Naive thymus-derived CD4-positive, alpha-beta T cell (primary cell): ENCODE measurements at regions not wholly inside any gene's neighbourhood (a gene's known extent, or its start where the extent isn't known, plus 50 kb on each side); places are given as distances from the start of the nearest gene placed in this dataset.

Source experiments
- ATAC-seq: fragments of 150-1000 bp; cut with Tn5 transposase; 2 replicates; pipeline ENCODE4 v1.10.0; 2021; ENCODE audit warnings: mild to moderate bottlenecking, moderate library complexity
- CTCF ChIA-PET: fragments of 350-600 bp; sonication (Branson Sonifier 250); formaldehyde crosslinking; loops from one replicate; lab custom pipeline; 2021; ENCODE audit warnings: antibody characterized with exemption; lab: Charles Lee
- POLR2A ChIA-PET: fragments of 350-600 bp; sonication (Branson Sonifier 250); formaldehyde crosslinking; loops from one replicate; lab custom pipeline; 2021; ENCODE audit warnings: antibody characterized with exemption, inconsistent platforms; lab: Charles Lee
- DNase-seq, 9 donors: peaks; one replicate each; pipeline versions ENCODE4 v3.0.0 to v3.0.0-alpha.2; 2020 to 2022; ENCODE audit warnings: mixed read lengths in 1 of 9
- H3K27ac ChIP-seq: one replicate; pipeline ENCODE4 v1.7.0; 2013; ENCODE audit warnings: mild to moderate bottlenecking, low read depth, low read length, moderate library complexity
- H3K27me3 ChIP-seq, 2 donors: one replicate each; pipeline ENCODE4 v1.7.0; 2013; ENCODE audit warnings: low read length in 2 of 2, mild to moderate bottlenecking in 2 of 2, moderate library complexity in 2 of 2; ENCODE audit not compliant: control insufficient read depth in 2 of 2, insufficient read depth in 2 of 2
- H3K36me3 ChIP-seq, 3 experiments: 1 replicate in 2 of 3; 2 replicates in 1 of 3; pipeline ENCODE4 v1.7.0; 2013; ENCODE audit warnings: low read length in 3 of 3, mild to moderate bottlenecking in 3 of 3, moderate library complexity in 1 of 3; ENCODE audit not compliant: insufficient read depth in 3 of 3, control insufficient read depth in 2 of 3
- H3K4me1 ChIP-seq, 2 donors: one replicate each; pipeline ENCODE4 v1.7.0; 2013; ENCODE audit warnings: low read length in 2 of 2, mild to moderate bottlenecking in 2 of 2, moderate library complexity in 1 of 2; ENCODE audit not compliant: control insufficient read depth in 2 of 2, insufficient read depth in 2 of 2
- H3K4me3 ChIP-seq: 2 replicates; pipeline ENCODE4 v1.7.0; 2013; ENCODE audit warnings: mild to moderate bottlenecking, low read length
- H3K9me3 ChIP-seq, 3 experiments: 1 replicate in 2 of 3; 2 replicates in 1 of 3; pipeline ENCODE4 v1.7.0; 2013; ENCODE audit warnings: low read length in 3 of 3; ENCODE audit not compliant: control insufficient read depth in 2 of 3
- H3K27ac Mint-ChIP-seq, 9 donors: one replicate each; pipeline ENCODE4 v1.8.0; 2020 to 2022; ENCODE audit warnings: mixed read lengths in 9 of 9, mild to moderate bottlenecking in 8 of 9, moderate library complexity in 5 of 9, inconsistent platforms in 2 of 9
- H3K27me3 Mint-ChIP-seq, 5 donors: one replicate each; pipeline ENCODE4 v1.8.0; 2021 to 2022; ENCODE audit warnings: mixed read lengths in 5 of 5, mild to moderate bottlenecking in 1 of 5
- H3K36me3 Mint-ChIP-seq, 5 donors: one replicate each; pipeline ENCODE4 v1.8.0; 2020 to 2022; ENCODE audit warnings: mixed read lengths in 5 of 5, mild to moderate bottlenecking in 3 of 5, inconsistent platforms in 1 of 5
- H3K4me1 Mint-ChIP-seq, 7 donors: one replicate each; pipeline ENCODE4 v1.8.0; 2020 to 2022; ENCODE audit warnings: mixed read lengths in 7 of 7, mild to moderate bottlenecking in 3 of 7, inconsistent platforms in 1 of 7
- H3K4me3 Mint-ChIP-seq, 10 donors: one replicate each; pipeline ENCODE4 v1.8.0; 2020 to 2022; ENCODE audit warnings: mild to moderate bottlenecking in 10 of 10, mixed read lengths in 10 of 10, moderate library complexity in 6 of 10, inconsistent platforms in 2 of 10
- H3K9me3 Mint-ChIP-seq, 11 donors: one replicate each; pipeline ENCODE4 v1.8.0; 2020 to 2022; ENCODE audit warnings: mixed read lengths in 11 of 11, mild to moderate bottlenecking in 4 of 11, inconsistent platforms in 1 of 11, moderate library complexity in 1 of 11
- intact Hi-C, 2 donors: fragments of 100-400 bp; cut with micrococcal nuclease; formaldehyde crosslinking; loops; one replicate each; pipeline ENCODE4 v1.15.1; 2023

DNA sequence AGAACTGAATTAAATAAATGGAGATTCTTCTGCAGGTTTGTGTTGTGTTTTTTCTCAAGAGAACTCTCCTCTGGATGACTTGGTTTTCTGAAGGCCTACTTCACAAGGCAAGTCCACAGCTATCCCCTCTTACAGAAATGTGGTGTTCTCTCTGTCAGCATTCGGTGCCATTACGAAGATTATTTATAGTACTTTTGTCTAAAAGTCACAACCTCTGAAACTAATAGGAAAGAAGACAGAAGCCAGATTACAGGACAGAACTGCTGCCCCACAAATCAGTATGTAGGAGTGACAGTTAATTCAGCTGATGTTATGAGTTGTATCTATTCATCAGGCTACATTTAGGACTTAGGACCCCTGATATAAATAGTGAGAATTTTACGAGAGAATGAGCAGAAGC is 413.5 kb downstream of the TMX3 start:
- H3K27me3 Mint-ChIP-seq: no peaks in the 10 kb centered on the region

DNA sequence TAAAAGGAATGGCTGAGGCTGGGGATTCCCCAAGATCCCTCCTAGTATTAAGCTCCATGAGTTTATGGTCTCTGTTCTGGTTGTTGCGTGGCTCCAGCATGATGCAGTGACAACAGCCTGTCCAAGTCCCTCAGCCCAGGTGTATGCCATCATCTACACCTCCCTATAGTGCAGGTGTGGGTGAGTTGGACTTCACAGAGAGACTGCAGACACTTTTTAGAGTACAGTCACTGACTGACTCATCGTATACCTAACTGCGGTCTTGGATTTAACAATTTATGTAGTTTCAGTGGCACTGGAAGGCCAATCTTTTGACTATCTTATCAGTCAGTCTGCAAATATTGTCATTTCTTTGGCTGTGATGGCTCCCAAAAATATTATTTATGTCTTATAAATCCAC is 415.0 kb downstream of the TMX3 start:
- CTCF ChIA-PET: no interaction called here
- no peaks in the 10 kb centered on the region for H3K9me3 ChIP-seq
- Mint-ChIP-seq H3K4me3 (no peak overlapping the region), H3K36me3 (no peaks in the 10 kb centered on the region), H3K27ac (no peak overlapping the region), H3K27me3 (no peaks in the 10 kb centered on the region), H3K9me3 (peaks cover 0 to 2% (median 0%) of the 10 kb centered on the region in 11 donors), H3K4me1 (no peaks in the 10 kb centered on the region)
- intact Hi-C loops: no loop called here
- no peak overlapping the region for H3K4me3 ChIP-seq
- no peaks in the 10 kb centered on the region for H3K27me3 ChIP-seq
- no peak for ATAC-seq
- DNase-seq: no peak
- POLR2A ChIA-PET: no interaction called here
- H3K27ac ChIP-seq: no peak overlapping the region
- no peaks in the 10 kb centered on the region for H3K4me1 ChIP-seq
- H3K36me3 ChIP-seq: no peaks in the 10 kb centered on the region

More for the DNA sequence above, 413.5 kb downstream of the TMX3 start:
- POLR2A ChIA-PET: no interaction called here
- Mint-ChIP-seq H3K27ac (no peak overlapping the region), H3K4me3 (no peak overlapping the region), H3K4me1 (no peaks in the 10 kb centered on the region), H3K9me3 (no peaks in the 10 kb centered on the region), H3K36me3 (no peaks in the 10 kb centered on the region)
- DNase-seq (no peak), ATAC-seq (no peak)
- Histone ChIP-seq H3K4me1 (no peaks in the 10 kb centered on the region), H3K36me3 (no peaks in the 10 kb centered on the region), H3K27me3 (no peaks in the 10 kb centered on the region), H3K9me3 (no peaks in the 10 kb centered on the region), H3K27ac (no peak overlapping the region), H3K4me3 (no peak overlapping the region)
- CTCF ChIA-PET: no interaction called here
- intact Hi-C loops: no loop called here

DNA sequence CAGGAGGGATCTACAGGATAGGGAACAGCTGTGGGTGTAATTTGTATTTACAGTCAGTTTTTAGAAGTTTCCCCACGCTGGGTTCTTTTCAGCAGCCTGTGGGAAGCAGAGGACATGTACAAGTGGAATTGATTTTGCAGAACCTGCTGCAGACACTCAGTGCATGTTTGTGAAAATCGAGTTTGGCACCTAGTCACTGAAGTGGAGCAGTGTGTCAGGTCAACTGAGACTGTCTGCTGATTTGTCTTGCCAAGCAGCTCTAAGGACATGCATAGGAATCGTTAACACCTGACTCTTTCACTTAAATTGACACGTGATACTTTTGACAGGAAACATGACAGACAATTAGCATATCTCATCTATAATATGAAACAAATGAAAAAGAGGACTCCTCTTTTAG is 416.6 kb downstream of the TMX3 start:
- intact Hi-C loops: no loop called here
- CTCF ChIA-PET: no interaction called here
- Histone ChIP-seq H3K4me3 (no peak overlapping the region), H3K4me1 (no peaks in the 10 kb centered on the region), H3K9me3 (no peaks in the 10 kb centered on the region), H3K36me3 (no peaks in the 10 kb centered on the region), H3K27me3 (no peaks in the 10 kb centered on the region), H3K27ac (no peak overlapping the region)
- no peaks in the 10 kb centered on the region for H3K4me1 Mint-ChIP-seq
- H3K27me3 Mint-ChIP-seq: no peaks in the 10 kb centered on the region
- POLR2A ChIA-PET: no interaction called here
- ATAC-seq: no peak
- H3K27ac Mint-ChIP-seq: no peak overlapping the region
- H3K9me3 Mint-ChIP-seq: peaks cover 0 to 17% (median 0%) of the 10 kb centered on the region in 11 donors
- no peak for DNase-seq
- no peak overlapping the region for H3K4me3 Mint-ChIP-seq
- no peaks in the 10 kb centered on the region for H3K36me3 Mint-ChIP-seq

DNA sequence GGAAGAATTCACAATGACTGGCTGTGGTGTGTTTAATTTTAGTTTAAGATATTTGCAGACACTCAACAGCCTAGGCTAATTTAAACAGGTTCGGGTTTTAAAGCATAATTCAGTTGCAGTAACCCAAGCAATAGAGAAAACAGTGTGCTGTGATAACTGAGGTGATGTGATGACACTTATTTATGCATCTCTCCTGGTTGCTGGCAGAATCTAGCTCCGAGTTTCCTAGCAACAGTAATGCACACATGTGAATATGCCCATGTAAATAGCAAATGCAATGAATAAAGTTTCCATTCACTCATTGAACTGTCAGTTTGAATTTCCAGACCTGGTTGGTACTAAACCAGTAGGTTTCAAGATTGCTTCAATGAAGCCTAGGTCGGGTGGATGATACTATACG is 426.5 kb downstream of the TMX3 start:
- ChIA-PET POLR2A (no interaction called here), CTCF (no interaction called here)
- no peaks in the 10 kb centered on the region for H3K36me3 Mint-ChIP-seq
- intact Hi-C loops: no loop called here
- Histone ChIP-seq H3K27me3 (no peaks in the 10 kb centered on the region), H3K9me3 (no peaks in the 10 kb centered on the region), H3K4me1 (no peaks in the 10 kb centered on the region), H3K36me3 (no peaks in the 10 kb centered on the region), H3K4me3 (no peak overlapping the region), H3K27ac (no peak overlapping the region)
- H3K4me1 Mint-ChIP-seq: no peaks in the 10 kb centered on the region
- ATAC-seq: no peak
- H3K27me3 Mint-ChIP-seq: no peaks in the 10 kb centered on the region
- H3K9me3 Mint-ChIP-seq: peaks cover 0 to 4% (median 0%) of the 10 kb centered on the region in 11 donors
- H3K4me3 Mint-ChIP-seq: no peak overlapping the region
- no peak overlapping the region for H3K27ac Mint-ChIP-seq
- DNase-seq: no peak

DNA sequence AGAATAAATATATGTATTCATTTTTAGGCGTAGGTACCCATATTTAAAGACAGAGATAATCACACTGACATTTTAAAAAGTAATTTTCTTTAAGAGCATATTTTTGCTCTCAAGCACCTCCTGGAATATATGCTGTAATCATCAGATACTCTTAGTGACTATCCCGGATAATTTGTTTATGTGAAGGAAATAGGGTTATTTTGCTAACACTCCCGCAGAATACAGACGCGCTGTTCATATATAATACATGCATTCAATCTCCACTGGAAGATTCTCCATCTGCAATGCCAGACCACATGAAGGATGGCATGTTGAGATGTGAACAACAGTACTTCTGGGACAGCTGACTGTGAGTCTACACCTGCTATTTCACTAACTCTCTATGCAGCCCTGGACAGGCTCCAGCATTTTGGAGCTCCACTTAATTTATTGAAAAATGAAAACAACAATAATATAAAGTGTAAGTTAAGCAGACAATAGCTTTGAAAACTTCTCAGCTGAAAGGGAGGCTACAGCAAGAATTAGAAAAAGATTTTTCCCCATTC is 430.6 kb downstream of the TMX3 start:
- CTCF ChIA-PET: no interaction called here
- POLR2A ChIA-PET: no interaction called here
- H3K4me1 Mint-ChIP-seq: no peaks in the 10 kb centered on the region
- H3K9me3 Mint-ChIP-seq: peaks cover 0 to 3% (median 0%) of the 10 kb centered on the region in 11 donors
- H3K27ac ChIP-seq: no peak overlapping the region
- no peak overlapping the region for H3K27ac Mint-ChIP-seq
- ATAC-seq: no peak
- H3K36me3 Mint-ChIP-seq: no peaks in the 10 kb centered on the region
- DNase-seq: no peak
- no peaks in the 10 kb centered on the region for H3K4me1 ChIP-seq
- H3K27me3 Mint-ChIP-seq: no peaks in the 10 kb centered on the region
- no peak overlapping the region for H3K4me3 Mint-ChIP-seq
- no peaks in the 10 kb centered on the region for H3K36me3 ChIP-seq
- H3K4me3 ChIP-seq: no peak overlapping the region
- H3K9me3 ChIP-seq: no peaks in the 10 kb centered on the region
- H3K27me3 ChIP-seq: no peaks in the 10 kb centered on the region
- intact Hi-C loops: no loop called here

DNA sequence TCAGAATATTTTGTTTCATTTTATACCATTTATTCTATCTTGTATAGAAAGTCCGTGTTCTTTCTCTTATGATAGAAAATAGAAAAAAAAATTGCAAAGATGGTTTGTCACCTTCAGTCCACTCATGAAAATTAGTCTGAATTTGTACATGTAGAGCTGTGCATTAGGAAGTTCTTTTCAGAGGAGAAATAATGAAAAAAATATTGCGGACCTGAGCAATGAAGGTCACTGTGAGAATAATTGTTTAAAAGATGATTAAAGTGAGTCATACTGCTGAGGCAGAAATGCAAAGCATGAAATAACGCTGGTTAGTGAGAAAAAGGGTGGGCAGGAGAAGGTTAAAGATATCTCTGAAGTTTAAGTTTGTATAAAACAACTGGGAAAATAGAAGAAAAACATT is 431.1 kb downstream of the TMX3 start:
- ATAC-seq (no peak), DNase-seq (no peak)
- H3K36me3 Mint-ChIP-seq: no peaks in the 10 kb centered on the region
- intact Hi-C loops: no loop called here
- no peak overlapping the region for H3K4me3 Mint-ChIP-seq
- peaks cover 0 to 3% (median 0%) of the 10 kb centered on the region in 11 donors for H3K9me3 Mint-ChIP-seq
- ChIA-PET POLR2A (no interaction called here), CTCF (no interaction called here)
- Histone ChIP-seq H3K4me3 (no peak overlapping the region), H3K9me3 (no peaks in the 10 kb centered on the region), H3K27ac (no peak overlapping the region), H3K36me3 (no peaks in the 10 kb centered on the region), H3K27me3 (no peaks in the 10 kb centered on the region), H3K4me1 (no peaks in the 10 kb centered on the region)
- no peaks in the 10 kb centered on the region for H3K4me1 Mint-ChIP-seq
- H3K27me3 Mint-ChIP-seq: no peaks in the 10 kb centered on the region
- no peak overlapping the region for H3K27ac Mint-ChIP-seq

DNA sequence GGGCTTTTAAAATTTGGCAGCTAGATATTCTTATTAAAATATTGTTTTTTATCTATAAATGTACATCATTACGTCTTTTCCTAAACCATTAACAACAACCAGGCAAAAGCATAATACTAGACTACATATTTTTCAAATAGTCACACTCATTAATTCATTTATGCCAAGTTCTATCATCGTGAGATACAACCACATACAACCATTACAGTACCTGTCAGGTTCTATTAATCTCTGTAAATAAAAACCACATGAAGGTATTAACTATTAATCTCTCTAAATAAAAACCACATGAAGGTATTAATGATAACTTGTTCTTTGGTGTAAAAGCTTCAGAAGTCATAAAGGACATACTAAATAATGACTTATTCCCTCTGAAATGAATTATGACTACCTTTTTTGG is 432.7 kb downstream of the TMX3 start:
- Histone ChIP-seq H3K9me3 (no peaks in the 10 kb centered on the region), H3K4me1 (no peaks in the 10 kb centered on the region), H3K36me3 (no peaks in the 10 kb centered on the region), H3K27ac (no peak overlapping the region), H3K4me3 (no peak overlapping the region), H3K27me3 (no peaks in the 10 kb centered on the region)
- Mint-ChIP-seq H3K4me1 (no peaks in the 10 kb centered on the region), H3K9me3 (peaks cover 0 to 5% (median 0%) of the 10 kb centered on the region in 11 donors), H3K4me3 (no peak overlapping the region), H3K27ac (no peak overlapping the region), H3K36me3 (no peaks in the 10 kb centered on the region), H3K27me3 (no peaks in the 10 kb centered on the region)
- ATAC-seq: no peak
- POLR2A ChIA-PET: no interaction called here
- intact Hi-C loops: no loop called here
- CTCF ChIA-PET: no interaction called here
- DNase-seq: no peak
